HepG2 (cell line): ENCODE measurements at regions not wholly inside any gene's neighbourhood (a gene's known extent, or its start where the extent isn't known, plus 50 kb on each side); places are given as distances from the start of the nearest gene placed in this dataset.

Source experiments
- ADNP ChIP-seq: sonication (generic); formaldehyde crosslinking; IDR thresholded peaks from 2 replicates; pipeline ENCODE4 v1.4.0; 2020; ENCODE audit warnings: missing genetic modification reagents
- CTCF ChIP-seq: sonication (generic); formaldehyde crosslinking; IDR thresholded peaks from 2 replicates; pipeline ENCODE4 v1.5.0; 2020; ENCODE audit warnings: mild to moderate bottlenecking, missing genetic modification reagents, moderate library complexity
- ELF1 ChIP-seq: sonication (generic); formaldehyde crosslinking; IDR thresholded peaks from 2 replicates; pipeline ENCODE4 v1.4.0; 2020; ENCODE audit warnings: missing genetic modification reagents
- EP300 ChIP-seq, 3 experiments: sonication (generic) in 1 of 3; formaldehyde crosslinking in 1 of 3; IDR thresholded peaks; 2 replicates each; pipeline versions ENCODE4 v1.5.1 to v1.6.1; 2011 to 2020; ENCODE audit warnings: low read depth in 2 of 3, low read length in 2 of 3, borderline replicate concordance in 1 of 3, improper control_type of control experiment in 1 of 3, mild to moderate bottlenecking in 1 of 3, missing genetic modification reagents in 1 of 3, moderate library complexity in 1 of 3
- GLI4 ChIP-seq: sonication (generic); formaldehyde crosslinking; IDR thresholded peaks from 2 replicates; pipeline ENCODE4 v1.5.1; 2020; ENCODE audit warnings: missing genetic modification reagents, mild to moderate bottlenecking, moderate library complexity, borderline replicate concordance
- KDM1A ChIP-seq: IDR thresholded peaks from 2 replicates; pipeline ENCODE4 v1.6.1; 2016; ENCODE audit warnings: missing compliant biosample characterization
- RAD21 ChIP-seq: fragments of 450-650 bp; formaldehyde crosslinking; IDR thresholded peaks from 2 replicates; pipeline ENCODE4 v1.5.0; 2020; ENCODE audit warnings: mild to moderate bottlenecking
- ZBTB8A ChIP-seq: sonication (generic); formaldehyde crosslinking; IDR thresholded peaks from 2 replicates; pipeline ENCODE4 v1.4.0; 2020; ENCODE audit warnings: mild to moderate bottlenecking, low read depth, missing genetic modification reagents, borderline replicate concordance
- ZFP82 ChIP-seq: sonication (generic); formaldehyde crosslinking; IDR thresholded peaks from 2 replicates; pipeline ENCODE4 v1.5.1; 2020; ENCODE audit warnings: mild to moderate bottlenecking, missing genetic modification reagents, borderline replicate concordance
- ZNF639 ChIP-seq: conservative IDR thresholded peaks from 2 replicates; pipeline ENCODE4 v1.6.1; 2018; ENCODE audit warnings: missing genetic modification reagents
- ZNF687 ChIP-seq: sonication (generic); formaldehyde crosslinking; IDR thresholded peaks from 2 replicates; pipeline ENCODE4 v1.5.1; 2020; ENCODE audit warnings: mild to moderate bottlenecking, missing genetic modification reagents, moderate library complexity
- ZSCAN12 ChIP-seq: sonication (generic); formaldehyde crosslinking; IDR thresholded peaks from 2 replicates; pipeline ENCODE4 v1.9.0; 2021; ENCODE audit warnings: mild to moderate bottlenecking, missing genetic modification reagents

DNA sequence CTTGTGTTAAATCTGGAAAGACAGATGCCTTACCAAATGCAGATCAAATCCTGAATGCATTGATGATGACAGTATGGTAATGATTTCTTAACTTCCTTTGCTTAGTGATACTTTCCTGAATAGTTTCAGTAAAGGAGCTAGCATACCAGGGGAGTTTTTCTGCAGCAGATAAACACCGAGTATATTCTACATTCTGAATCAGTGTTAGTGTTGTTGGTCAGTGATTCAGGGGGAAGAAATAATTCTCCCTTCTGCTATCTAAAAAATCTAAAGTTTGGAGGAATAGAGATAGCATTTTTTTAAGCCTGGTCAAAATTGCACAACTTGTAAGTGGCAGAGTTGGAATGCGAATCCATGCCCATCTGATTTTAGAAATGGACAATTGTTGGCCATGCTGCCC is 512.2 kb upstream of the MARCKS start:
- TF ChIP-seq ZFP82 (CRISPR knock-in tag) (no peak), ZNF687 (no peak), GLI4 (CRISPR knock-in tag) (no peak), ADNP (CRISPR knock-in tag) (no peak), ELF1 (CRISPR knock-in tag) (no peak), KDM1A (CRISPR knock-in tag) (no peak), EP300 (IDR thresholded peaks at IDR 0.05; ENCODE audit: low read depth in 2 of 2, low read length in 2 of 2) (no peak), EP300 (CRISPR knock-in tag; IDR thresholded peaks at IDR 0.05; ENCODE audit: borderline replicate concordance) (no peak), CTCF (CRISPR knock-in tag) (no peak), ZBTB8A (no peak), RAD21 (CRISPR knock-in tag) (no peak), ZSCAN12 (CRISPR knock-in tag) (no peak), ZNF639 (CRISPR knock-in tag) (no peak)
